Endothelial cell of umbilical vein (primary cell): ENCODE measurements at regions not wholly inside any gene's neighbourhood (a gene's known extent, or its start where the extent isn't known, plus 50 kb on each side); places are given as distances from the start of the nearest gene placed in this dataset.

Experiments used
- BruUV-seq: library from RNA; stranded (reverse); fragments of 400-500 nt; replicated peaks from 2 replicates; lab custom pipeline; 2021; lab: Mats Ljungman, UMichigan
- CTCF ChIA-PET: fragments of 300-600, 350-600 bp; sonication (Branson Sonifier 250); formaldehyde crosslinking; loops from one replicate; lab custom pipeline; 2021; ENCODE audit warnings: antibody characterized with exemption, inconsistent platforms; lab: Charles Lee
- POLR2A ChIA-PET: fragments of 300-600, 350-600 bp; sonication (Branson Sonifier 250); formaldehyde crosslinking; loops from one replicate; lab custom pipeline; 2021; ENCODE audit warnings: antibody characterized with exemption, inconsistent platforms; lab: Charles Lee
- DNase-seq: peaks from one replicate; pipeline ENCODE4 v3.0.0-alpha.2; 2011; ENCODE audit warnings: low read depth, low spot score
- FAIRE-seq: peaks from 2 replicates; lab custom pipeline; 2011; peaks lifted over from hg19 to GRCh38; lab: Jason Lieb, UNC
- H2AFZ ChIP-seq: 2 replicates; pipeline ENCODE4 v1.6.0; 2012; ENCODE audit warnings: low read depth, low read length, control low read depth, inconsistent platforms
- H3K27ac ChIP-seq: 2 replicates; pipeline ENCODE4 v1.5.1; 2011; ENCODE audit warnings: low read depth, mild to moderate bottlenecking, control low read depth, low read length, moderate library complexity; ENCODE audit not compliant: insufficient read depth
- H3K27me3 ChIP-seq, 2 experiments: 2 replicates each; pipeline versions ENCODE4 v1.6.0 to v1.6.1; 2011; ENCODE audit warnings: low read length in 2 of 2, mixed read lengths in 1 of 2; ENCODE audit not compliant: control insufficient read depth in 2 of 2, insufficient read depth in 2 of 2
- H3K36me3 ChIP-seq, 2 experiments: 2 replicates in 1 of 2; 3 replicates in 1 of 2; pipeline ENCODE4 v1.5.1; 2011; ENCODE audit warnings: low read length in 2 of 2, mild to moderate bottlenecking in 1 of 2, moderate library complexity in 1 of 2; ENCODE audit not compliant: control insufficient read depth in 2 of 2, insufficient read depth in 2 of 2; ENCODE audit errors: extremely low read depth in 1 of 2
- H3K4me1 ChIP-seq: 3 replicates; pipeline ENCODE4 v1.5.1; 2011; ENCODE audit warnings: mild to moderate bottlenecking, low read length; ENCODE audit not compliant: control insufficient read depth, insufficient read depth; ENCODE audit errors: extremely low read depth
- H3K4me2 ChIP-seq: 2 replicates; pipeline ENCODE4 v1.6.1; 2011; ENCODE audit warnings: low read length, control low read depth, mixed read lengths; ENCODE audit not compliant: insufficient read depth
- H3K4me3 ChIP-seq, 3 experiments: fragments of 200-600 bp in 1 of 3; sonication (generic), shearing (Covaris generic) in 1 of 3; replicated peaks in 1 of 3; 2 replicates each; pipeline ENCODE4 v1.5.1; 2011 to 2016; ENCODE audit warnings: control low read depth in 3 of 3, low read length in 3 of 3, mild to moderate bottlenecking in 2 of 3, inconsistent platforms in 1 of 3, low read depth in 1 of 3, moderate library complexity in 1 of 3; ENCODE audit not compliant: insufficient read depth in 1 of 3
- H3K79me2 ChIP-seq: 2 replicates; pipeline ENCODE4 v1.6.0; 2012; ENCODE audit warnings: low read length, inconsistent platforms; ENCODE audit not compliant: control insufficient read depth, insufficient read depth
- H3K9ac ChIP-seq: replicated peaks from 2 replicates; pipeline ENCODE3; 2011; ENCODE audit warnings: low read length, control low read depth; ENCODE audit not compliant: insufficient read depth; ENCODE audit errors: extremely low read depth
- H3K9me1 ChIP-seq: replicated peaks from 3 replicates; pipeline ENCODE4 v1.6.0; 2011; ENCODE audit warnings: mild to moderate bottlenecking, low read length; ENCODE audit not compliant: control insufficient read depth, insufficient read depth; ENCODE audit errors: extremely low read depth
- H3K9me3 ChIP-seq: replicated peaks from 2 replicates; pipeline ENCODE4 v1.5.1; 2012; ENCODE audit warnings: low read length, inconsistent platforms; ENCODE audit not compliant: control insufficient read depth, insufficient read depth
- H4K20me1 ChIP-seq: replicated peaks from 2 replicates; pipeline ENCODE3; 2011; ENCODE audit warnings: mild to moderate bottlenecking, low read length; ENCODE audit not compliant: control insufficient read depth, insufficient read depth; ENCODE audit errors: extremely low read depth
- CTCF ChIP-seq, 2 donors: IDR thresholded peaks; 1 replicate in 1 of 2; 2 replicates in 1 of 2; pipeline ENCODE4 v1.5.1; 2011; ENCODE audit warnings: low read length in 2 of 2, mild to moderate bottlenecking in 2 of 2, moderate library complexity in 2 of 2, control low read depth in 1 of 2, inconsistent platforms in 1 of 2, low read depth in 1 of 2; ENCODE audit not compliant: insufficient read depth in 1 of 2; ENCODE audit errors: extremely low read depth in 1 of 2
- EZH2 ChIP-seq: IDR thresholded peaks from 2 replicates; pipeline ENCODE4 v1.6.1; 2012; ENCODE audit warnings: borderline replicate concordance, low read depth, mild to moderate bottlenecking, moderate library complexity, low read length, inconsistent platforms; ENCODE audit not compliant: severe bottlenecking
- FOS ChIP-seq: IDR thresholded peaks from 2 replicates; pipeline ENCODE4 v1.6.1; 2011; ENCODE audit warnings: mild to moderate bottlenecking, low read length, moderate library complexity, borderline replicate concordance; ENCODE audit not compliant: insufficient read depth
- GATA2 ChIP-seq: IDR thresholded peaks from 2 replicates; pipeline ENCODE4 v1.7.0; 2011; ENCODE audit warnings: low read depth, mild to moderate bottlenecking, moderate library complexity, mixed read lengths, low read length; ENCODE audit not compliant: insufficient read length, insufficient read depth
- JUN ChIP-seq: IDR thresholded peaks from 2 replicates; pipeline ENCODE4 v1.6.1; 2011; ENCODE audit warnings: borderline replicate concordance, low read depth; ENCODE audit not compliant: insufficient read length, insufficient read depth
- MAX ChIP-seq: IDR thresholded peaks from 2 replicates; pipeline ENCODE4 v1.6.1; 2011; ENCODE audit not compliant: insufficient read depth, insufficient read length
- MYC ChIP-seq: IDR thresholded peaks from one replicate; pipeline ENCODE4 v1.6.1; 2011; ENCODE audit warnings: mild to moderate bottlenecking, low read depth, low read length
- POLR2A ChIP-seq: IDR thresholded peaks from 2 replicates; pipeline ENCODE4 v1.6.1; 2012; ENCODE audit warnings: low read depth, mild to moderate bottlenecking, control low read depth, low read length
- POLR2AphosphoS5 ChIP-seq: IDR thresholded peaks from 2 replicates; pipeline ENCODE4 v1.6.1; 2012; ENCODE audit warnings: low read depth, mild to moderate bottlenecking, control low read depth, low read length, moderate library complexity; ENCODE audit not compliant: insufficient read depth
- dilution Hi-C: fragments of 300-500 bp; cut with MboI; formaldehyde crosslinking; loops from one replicate; pipeline ENCODE4 v1.15.0; 2019; ENCODE audit warnings: low sequenced_read_pairs; ENCODE audit not compliant: extremely low pct_ligation_motif_present
- intact Hi-C: fragments of 100-400 bp; cut with micrococcal nuclease; formaldehyde crosslinking; loops from one replicate; pipeline ENCODE4 v1.10.0; 2022

- POLR2A ChIA-PET, result no interaction called here
- intact Hi-C loops, result no loop called here
Measured at GRCh38 chr20:21820045-21820444, 114.6 kb downstream of the PAX1 start.

More at GRCh38 chr20:21820045-21820444, 114.6 kb downstream of the PAX1 start:
- no peak for TF ChIP-seq POLR2AphosphoS5
- no peak for TF ChIP-seq GATA2
- no peak for TF ChIP-seq EZH2
- TF ChIP-seq CTCF (IDR thresholded peaks at IDR 0.05; ENCODE audit: extremely low read depth in 1 of 2, insufficient read depth in 1 of 2, low read depth in 1 of 2, low read length in 2 of 2), result no peak
- no peak for TF ChIP-seq MYC
- no peak for TF ChIP-seq MAX
- TF ChIP-seq POLR2A, result no peak
- TF ChIP-seq JUN, result no peak
- TF ChIP-seq FOS, result no peak
- Histone ChIP-seq H4K20me1 (no peaks in the 10 kb centered on the region), H3K9me1 (no peaks in the 10 kb centered on the region), H3K27me3 (no peaks in the 10 kb centered on the region), H2AFZ (no peak overlapping the region), H3K4me3 (no peak overlapping the region), H3K36me3 (no peaks in the 10 kb centered on the region), H3K27ac (no peak overlapping the region), H3K9ac (no peak overlapping the region), H3K9me3 (peaks cover 4% of the 10 kb centered on the region), H3K4me2 (no peak overlapping the region), H3K4me1 (no peaks in the 10 kb centered on the region), H3K79me2 (no peaks in the 10 kb centered on the region)
- DNase-seq (no peak), FAIRE-seq (no peak)
- CTCF ChIA-PET, result no interaction called here
- BruUV-seq, result no TSS peak
- dilution Hi-C loops, result no loop called here
